Mesenchymal stem cell (in vitro differentiated cells and primary cell): ENCODE measurements at regions not wholly inside any gene's neighbourhood (a gene's known extent, or its start where the extent isn't known, plus 50 kb on each side); places are given as distances from the start of the nearest gene placed in this dataset.

Experiments
- DNase-seq: peaks from one replicate; pipeline ENCODE4 v3.0.0-alpha.2; 2013
- H2AFZ ChIP-seq: one replicate; pipeline ENCODE4 v1.6.1; 2013; ENCODE audit warnings: low read depth, mild to moderate bottlenecking, control low read depth, inconsistent platforms, low read length, moderate library complexity
- H2AK5ac ChIP-seq: 2 replicates; pipeline ENCODE4 v1.6.1; 2013; ENCODE audit warnings: low read length, moderate library complexity, mild to moderate bottlenecking, inconsistent platforms; ENCODE audit not compliant: severe bottlenecking
- H2BK120ac ChIP-seq: one replicate; pipeline ENCODE4 v1.6.1; 2013; ENCODE audit warnings: low read depth, mild to moderate bottlenecking, inconsistent platforms, low read length, moderate library complexity
- H2BK12ac ChIP-seq, 2 experiments: one replicate each; pipeline ENCODE4 v1.6.1; 2013; ENCODE audit warnings: inconsistent platforms in 2 of 2, low read length in 2 of 2, mild to moderate bottlenecking in 2 of 2, moderate library complexity in 2 of 2, control low read depth in 1 of 2
- H2BK15ac ChIP-seq: one replicate; pipeline ENCODE4 v1.6.1; 2013; ENCODE audit warnings: mild to moderate bottlenecking, low read depth, inconsistent platforms; ENCODE audit not compliant: poor library complexity, severe bottlenecking
- H2BK5ac ChIP-seq: 2 replicates; pipeline ENCODE4 v1.6.1; 2013; ENCODE audit warnings: low read depth, mild to moderate bottlenecking, low read length, control low read depth, inconsistent platforms; ENCODE audit not compliant: poor library complexity, severe bottlenecking
- H3K14ac ChIP-seq, 2 experiments: one replicate each; pipeline ENCODE4 v1.6.1; 2013; ENCODE audit warnings: inconsistent platforms in 2 of 2, low read length in 2 of 2, control low read depth in 1 of 2, mild to moderate bottlenecking in 1 of 2, moderate library complexity in 1 of 2
- H3K18ac ChIP-seq, 2 experiments: one replicate each; pipeline ENCODE4 v1.6.1; 2013; ENCODE audit warnings: inconsistent platforms in 2 of 2, low read length in 2 of 2, control low read depth in 1 of 2, low read depth in 1 of 2, mild to moderate bottlenecking in 1 of 2
- H3K23ac ChIP-seq, 2 experiments: one replicate each; pipeline ENCODE4 v1.6.1; 2013; ENCODE audit warnings: inconsistent platforms in 2 of 2, low read length in 2 of 2, mild to moderate bottlenecking in 2 of 2, moderate library complexity in 2 of 2, control low read depth in 1 of 2
- H3K27ac ChIP-seq: 2 replicates; pipeline ENCODE4 v1.5.1; 2013; ENCODE audit warnings: mild to moderate bottlenecking, moderate library complexity, low read length, control low read depth, inconsistent platforms; ENCODE audit not compliant: poor library complexity, severe bottlenecking
- H3K27me3 ChIP-seq, 2 experiments: 2 replicates each; pipeline versions ENCODE4 v1.6.1 to v1.7.0; 2013; ENCODE audit warnings: low read length in 2 of 2, mild to moderate bottlenecking in 2 of 2, moderate library complexity in 2 of 2, control low read depth in 1 of 2, inconsistent platforms in 1 of 2; ENCODE audit not compliant: control insufficient read depth in 1 of 2, insufficient read depth in 1 of 2
- H3K36me3 ChIP-seq, 2 experiments: 2 replicates each; pipeline versions ENCODE4 v1.6.1 to v1.7.0; 2013; ENCODE audit warnings: low read length in 2 of 2, control low read depth in 1 of 2, inconsistent platforms in 1 of 2, low read depth in 1 of 2, mild to moderate bottlenecking in 1 of 2; ENCODE audit not compliant: insufficient read depth in 2 of 2, control insufficient read depth in 1 of 2
- H3K4ac ChIP-seq, 2 experiments: one replicate each; pipeline ENCODE4 v1.6.1; 2013; ENCODE audit warnings: inconsistent platforms in 2 of 2, low read length in 2 of 2, mild to moderate bottlenecking in 2 of 2, moderate library complexity in 2 of 2, control low read depth in 1 of 2, low read depth in 1 of 2
- H3K4me1 ChIP-seq: 2 replicates; pipeline ENCODE4 v1.6.1; 2013; ENCODE audit warnings: low read depth, low read length, control low read depth; ENCODE audit not compliant: control insufficient read depth, insufficient read depth
- H3K4me2 ChIP-seq: 2 replicates; pipeline ENCODE4 v1.6.1; 2013; ENCODE audit warnings: low read length, mild to moderate bottlenecking, inconsistent platforms; ENCODE audit not compliant: poor library complexity, severe bottlenecking
- H3K4me3 ChIP-seq, 2 experiments: 2 replicates each; pipeline versions ENCODE4 v1.5.1 to v1.7.0; 2013; ENCODE audit warnings: low read length in 2 of 2, mild to moderate bottlenecking in 2 of 2, control low read depth in 1 of 2, low read depth in 1 of 2; ENCODE audit not compliant: insufficient read depth in 1 of 2
- H3K79me1 ChIP-seq: replicated peaks from 2 replicates; pipeline ENCODE4 v1.6.1; 2013; ENCODE audit warnings: mild to moderate bottlenecking, control low read depth, low read length, inconsistent platforms; ENCODE audit not compliant: poor library complexity, severe bottlenecking
- H3K9ac ChIP-seq: 2 replicates; pipeline ENCODE4 v1.7.0; 2013; ENCODE audit warnings: mild to moderate bottlenecking, low read length, moderate library complexity
- H3K9me3 ChIP-seq: 2 replicates; pipeline ENCODE4 v1.7.0; 2013; ENCODE audit warnings: mild to moderate bottlenecking, low read length; ENCODE audit not compliant: control insufficient read depth
- H4K8ac ChIP-seq: one replicate; pipeline ENCODE4 v1.6.1; 2013; ENCODE audit warnings: inconsistent platforms, mild to moderate bottlenecking, low read length, moderate library complexity
- H4K91ac ChIP-seq: one replicate; pipeline ENCODE4 v1.6.1; 2013; ENCODE audit warnings: mild to moderate bottlenecking, low read length, inconsistent platforms
- WGBS: methylation state at CpG from one replicate; pipeline ENCODE4 v1.1.7; 2013; ENCODE audit warnings: mixed read lengths; 5-methylcytosine and 5-hydroxymethylcytosine counted together

DNA sequence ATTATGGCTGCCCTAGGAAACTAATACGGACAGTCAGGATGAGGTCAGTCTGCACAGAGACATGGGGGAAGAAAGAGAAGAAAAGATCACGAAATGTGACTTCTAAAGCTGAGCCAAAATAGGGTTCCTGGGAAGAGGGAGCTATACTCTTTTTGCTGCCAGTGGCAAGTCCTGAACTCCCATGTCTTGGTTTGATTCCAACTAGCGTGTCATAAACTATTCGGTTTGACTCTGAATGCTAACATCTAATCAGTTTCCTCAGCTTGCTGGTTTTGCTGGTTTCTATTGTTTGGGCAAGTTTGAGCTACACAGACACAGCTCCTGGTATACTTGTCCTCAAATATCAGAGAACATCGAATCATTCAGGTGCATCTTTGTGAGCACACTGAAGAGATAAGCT, 80.5 kb upstream of the CYP1B1 start:
- no peak overlapping the region for H2BK12ac ChIP-seq
- no peak overlapping the region for H2BK15ac ChIP-seq
- peaks cover 8% of the 10 kb centered on the region for H3K4me1 ChIP-seq
- no peak overlapping the region for H3K4me3 ChIP-seq
- H3K9ac ChIP-seq, result no peak overlapping the region
- H3K79me1 ChIP-seq, result no peaks in the 10 kb centered on the region
- H3K27me3 ChIP-seq, result no peaks in the 10 kb centered on the region
- H4K91ac ChIP-seq, result no peak overlapping the region
- no peak overlapping the region for H3K4me2 ChIP-seq
- no peak overlapping the region for H3K23ac ChIP-seq
- no peak for DNase-seq
- H2AFZ ChIP-seq, result no peak overlapping the region
- H3K27ac ChIP-seq, result no peak overlapping the region
- H2BK120ac ChIP-seq, result no peak overlapping the region
- H3K9me3 ChIP-seq, result no peaks in the 10 kb centered on the region
- H3K4ac ChIP-seq, result no peak overlapping the region
- 84% methylated on average over 5 of the region's 5 CpGs for WGBS
- H3K14ac ChIP-seq, result no peak overlapping the region
- H3K18ac ChIP-seq, result no peak overlapping the region
- H2BK5ac ChIP-seq, result no peak overlapping the region
- H3K36me3 ChIP-seq, result no peaks in the 10 kb centered on the region
- H2AK5ac ChIP-seq, result no peak overlapping the region
- no peak overlapping the region for H4K8ac ChIP-seq

GRCh38 chr2:38155015-38155414, 79.1 kb upstream of the CYP1B1 start:
- no peak overlapping the region for H2AK5ac ChIP-seq
- no peaks in the 10 kb centered on the region for H3K79me1 ChIP-seq
- no peak overlapping the region for H2BK5ac ChIP-seq
- no peak for DNase-seq
- H2BK120ac ChIP-seq, result no peak overlapping the region
- no peaks in the 10 kb centered on the region for H3K36me3 ChIP-seq
- no peak overlapping the region for H2AFZ ChIP-seq
- no peak overlapping the region for H3K4me3 ChIP-seq
- no peak overlapping the region for H4K8ac ChIP-seq
- H3K4ac ChIP-seq, result no peak overlapping the region
- no peak overlapping the region for H3K23ac ChIP-seq
- H3K18ac ChIP-seq, result no peak overlapping the region
- H3K9ac ChIP-seq, result no peak overlapping the region
- no peak overlapping the region for H3K4me2 ChIP-seq
- no peak overlapping the region for H2BK12ac ChIP-seq
- no peak overlapping the region for H4K91ac ChIP-seq
- H2BK15ac ChIP-seq, result no peak overlapping the region
- no peaks in the 10 kb centered on the region for H3K27me3 ChIP-seq
- H3K14ac ChIP-seq, result no peak overlapping the region
- no peaks in the 10 kb centered on the region for H3K9me3 ChIP-seq
- H3K4me1 ChIP-seq, result peaks cover 8% of the 10 kb centered on the region
- H3K27ac ChIP-seq, result no peak overlapping the region
- WGBS, result 63% methylated on average over 3 of the region's 3 CpGs

DNA sequence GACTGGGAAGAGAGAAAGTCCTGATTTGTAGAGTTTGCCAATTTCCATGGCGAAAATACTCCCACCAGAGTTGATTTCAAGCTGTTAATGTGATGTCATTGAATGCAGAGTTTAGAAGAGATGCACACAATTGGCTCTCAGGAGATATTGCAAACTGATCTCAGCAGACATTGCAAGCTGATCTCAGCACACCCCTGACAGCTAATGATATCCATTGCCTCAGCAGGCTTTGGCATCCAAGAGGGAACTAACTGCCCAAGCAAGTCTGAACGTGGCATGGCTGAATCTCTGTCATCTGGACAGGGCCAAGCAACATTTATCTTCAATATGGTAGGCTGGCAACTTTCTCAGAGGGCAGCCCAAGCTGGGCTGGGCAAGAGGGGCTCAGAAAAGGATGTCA, 78.4 kb upstream of the CYP1B1 start:
- Histone ChIP-seq H3K79me1 (no peaks in the 10 kb centered on the region), H2AK5ac (peak overlapping the region; percentile 1), H2BK15ac (no peak overlapping the region), H4K91ac (no peak overlapping the region), H3K4me3 (no peak overlapping the region), H3K23ac (no peak overlapping the region), H3K36me3 (no peaks in the 10 kb centered on the region), H3K4ac (no peak overlapping the region), H3K9ac (no peak overlapping the region), H3K4me1 (peaks cover 6% of the 10 kb centered on the region), H2BK120ac (no peak overlapping the region), H3K4me2 (no peak overlapping the region), H3K27ac (no peak overlapping the region), H3K18ac (no peak overlapping the region), H3K27me3 (no peaks in the 10 kb centered on the region), H2BK12ac (peak overlapping the region in 1 of 2 experiments; percentile 15), H2BK5ac (no peak overlapping the region), H3K9me3 (no peaks in the 10 kb centered on the region), H3K14ac (no peak overlapping the region), H4K8ac (no peak overlapping the region), H2AFZ (no peak overlapping the region)
- WGBS, result 71% methylated on average over 2 of the region's 2 CpGs
- DNase-seq, result no peak

GRCh38 chr2:38153476-38154135, 77.7 kb upstream of the CYP1B1 start:
- no peak overlapping the region for H3K18ac ChIP-seq
- H2AFZ ChIP-seq, result no peak overlapping the region
- no peak overlapping the region for H3K23ac ChIP-seq
- no peak overlapping the region for H2BK5ac ChIP-seq
- no peak overlapping the region for H4K91ac ChIP-seq
- H4K8ac ChIP-seq, result no peak overlapping the region
- no peak for DNase-seq
- no peak overlapping the region for H3K9ac ChIP-seq
- no peaks in the 10 kb centered on the region for H3K79me1 ChIP-seq
- no peak overlapping the region for H2AK5ac ChIP-seq
- H3K9me3 ChIP-seq, result no peaks in the 10 kb centered on the region
- no peak overlapping the region for H3K27ac ChIP-seq
- no peak overlapping the region for H3K4ac ChIP-seq
- H3K27me3 ChIP-seq, result no peaks in the 10 kb centered on the region
- H3K4me1 ChIP-seq, result peaks cover 8% of the 10 kb centered on the region
- 95% methylated on average over 6 of the region's 6 CpGs for WGBS
- H2BK15ac ChIP-seq, result no peak overlapping the region
- no peak overlapping the region for H3K14ac ChIP-seq
- no peak overlapping the region for H2BK120ac ChIP-seq
- H3K36me3 ChIP-seq, result no peaks in the 10 kb centered on the region
- H3K4me2 ChIP-seq, result no peak overlapping the region
- no peak overlapping the region for H3K4me3 ChIP-seq
- no peak overlapping the region for H2BK12ac ChIP-seq
